CD14-positive monocyte (primary cell): ENCODE measurements at regions not wholly inside any gene's neighbourhood (a gene's known extent, or its start where the extent isn't known, plus 50 kb on each side); places are given as distances from the start of the nearest gene placed in this dataset.

Experiments used
- DNase-seq, 3 donors: peaks; one replicate each; pipeline ENCODE4 v3.0.0-alpha.2; 2011 to 2022
- H2AFZ ChIP-seq: 2 replicates; pipeline ENCODE4 v1.6.0; 2012; ENCODE audit warnings: mild to moderate bottlenecking, low read depth, low read length, inconsistent platforms; ENCODE audit not compliant: insufficient read depth, poor library complexity, severe bottlenecking
- H3K27ac ChIP-seq, 2 donors: 1 replicate in 1 of 2; 2 replicates in 1 of 2; pipeline ENCODE4 v1.5.1; 2012 to 2013; ENCODE audit warnings: low read length in 2 of 2, control low read depth in 1 of 2, inconsistent platforms in 1 of 2, low read depth in 1 of 2, mild to moderate bottlenecking in 1 of 2
- H3K27me3 ChIP-seq, 2 donors: one replicate each; pipeline versions ENCODE4 v1.6.0 to v1.6.1; 2011 to 2013; ENCODE audit warnings: low read length in 2 of 2; ENCODE audit not compliant: control insufficient read depth in 2 of 2, insufficient read depth in 2 of 2
- H3K36me3 ChIP-seq, 2 donors: replicated peaks in 1 of 2; 1 replicate in 1 of 2; 2 replicates in 1 of 2; pipeline versions ENCODE4 v1.5.1 to v1.6.1; 2012 to 2013; ENCODE audit warnings: low read length in 2 of 2, control low read depth in 1 of 2, inconsistent platforms in 1 of 2, mild to moderate bottlenecking in 1 of 2; ENCODE audit not compliant: insufficient read depth in 2 of 2, control insufficient read depth in 1 of 2
- H3K4me1 ChIP-seq, 2 donors: 1 replicate in 1 of 2; 2 replicates in 1 of 2; pipeline versions ENCODE4 v1.5.1 to v1.6.1; 2012 to 2013; ENCODE audit warnings: low read length in 2 of 2, control low read depth in 1 of 2, inconsistent platforms in 1 of 2, mild to moderate bottlenecking in 1 of 2, moderate library complexity in 1 of 2; ENCODE audit not compliant: insufficient read depth in 2 of 2, control insufficient read depth in 1 of 2
- H3K4me2 ChIP-seq: replicated peaks from 2 replicates; pipeline ENCODE3; 2012; ENCODE audit warnings: low read length, moderate library complexity, mild to moderate bottlenecking; ENCODE audit not compliant: poor library complexity, severe bottlenecking; ENCODE audit errors: extremely low read depth
- H3K4me3 ChIP-seq, 3 experiments: fragments of 200-600 bp in 1 of 3; sonication (generic) in 1 of 3; replicated peaks in 1 of 3; 1 replicate in 2 of 3; 2 replicates in 1 of 3; pipeline ENCODE4 v1.5.1; 2011 to 2013; ENCODE audit warnings: low read length in 3 of 3, mild to moderate bottlenecking in 3 of 3, control low read depth in 2 of 3, low read depth in 2 of 3, inconsistent platforms in 1 of 3, moderate library complexity in 1 of 3
- H3K79me2 ChIP-seq: 2 replicates; pipeline ENCODE4 v1.6.0; 2012; ENCODE audit warnings: mild to moderate bottlenecking, control low read depth, inconsistent platforms, low read length, moderate library complexity; ENCODE audit not compliant: insufficient read depth
- H3K9ac ChIP-seq: 2 replicates; pipeline ENCODE4 v1.6.0; 2017; ENCODE audit warnings: low read length, mild to moderate bottlenecking; ENCODE audit not compliant: insufficient read depth, poor library complexity, severe bottlenecking
- H3K9me3 ChIP-seq, 2 donors: replicated peaks in 1 of 2; 1 replicate in 1 of 2; 2 replicates in 1 of 2; pipeline versions ENCODE4 v1.5.1 to v1.6.1; 2012 to 2013; ENCODE audit warnings: low read length in 2 of 2, control low read depth in 1 of 2; ENCODE audit not compliant: control insufficient read depth in 1 of 2, insufficient read depth in 1 of 2
- H4K20me1 ChIP-seq: 2 replicates; pipeline ENCODE4 v1.6.0; 2012; ENCODE audit warnings: mild to moderate bottlenecking, low read length, control low read depth, moderate library complexity; ENCODE audit not compliant: insufficient read depth
- H3K27ac Mint-ChIP-seq, 7 donors: one replicate each; pipeline ENCODE4 v1.8.0; 2020; ENCODE audit warnings: mild to moderate bottlenecking in 7 of 7, mixed read lengths in 7 of 7, moderate library complexity in 6 of 7, inconsistent platforms in 2 of 7
- H3K27me3 Mint-ChIP-seq, 3 donors: one replicate each; pipeline ENCODE4 v1.8.0; 2021 to 2022; ENCODE audit warnings: low read depth in 3 of 3, mild to moderate bottlenecking in 3 of 3, mixed read lengths in 3 of 3, moderate library complexity in 3 of 3, inconsistent platforms in 1 of 3
- H3K36me3 Mint-ChIP-seq, 2 donors: one replicate each; pipeline ENCODE4 v1.8.0; 2020; ENCODE audit warnings: mixed read lengths in 2 of 2, inconsistent platforms in 1 of 2, mild to moderate bottlenecking in 1 of 2
- H3K4me1 Mint-ChIP-seq: one replicate; pipeline ENCODE4 v1.8.0; 2020; ENCODE audit warnings: mild to moderate bottlenecking, mixed read lengths
- H3K4me3 Mint-ChIP-seq, 2 donors: one replicate each; pipeline ENCODE4 v1.8.0; 2020; ENCODE audit warnings: mild to moderate bottlenecking in 2 of 2, mixed read lengths in 2 of 2, moderate library complexity in 1 of 2
- H3K9me3 Mint-ChIP-seq, 7 donors: one replicate each; pipeline ENCODE4 v1.8.0; 2020 to 2022; ENCODE audit warnings: mixed read lengths in 7 of 7, mild to moderate bottlenecking in 6 of 7, moderate library complexity in 6 of 7, inconsistent platforms in 2 of 7
- CTCF ChIP-seq: fragments of 200-600 bp; IDR thresholded peaks from one replicate; pipeline ENCODE4 v1.8.0; 2022; ENCODE audit warnings: antibody characterized with exemption, mild to moderate bottlenecking
- WGBS: methylation state at CpG from one replicate; pipeline ENCODE4 v1.1.5; 2013; ENCODE audit warnings: missing lambda C conversion rate; ENCODE audit not compliant: insufficient coverage; 5-methylcytosine and 5-hydroxymethylcytosine counted together
- intact Hi-C, 2 donors: fragments of 100-400 bp; cut with micrococcal nuclease; formaldehyde crosslinking; loops; one replicate each; pipeline versions ENCODE4 v1.15.0 to v1.15.1; 2023

- H3K4me3 Mint-ChIP-seq = no peak overlapping the region
- H3K9me3 ChIP-seq = peaks cover 0 to 12% of the 10 kb centered on the region in 2 donors
- peaks cover 0 to 7% (median 1%) of the 10 kb centered on the region in 3 donors for H3K27me3 Mint-ChIP-seq
- TF ChIP-seq CTCF = no peak
- no peak overlapping the region for H3K27ac ChIP-seq
- peaks cover 0 to 21% (median 6%) of the 10 kb centered on the region in 7 donors for H3K9me3 Mint-ChIP-seq
- no peak overlapping the region for H3K27ac Mint-ChIP-seq
- intact Hi-C loops = no loop called here
- H3K79me2 ChIP-seq = no peaks in the 10 kb centered on the region
- H4K20me1 ChIP-seq = no peaks in the 10 kb centered on the region
- H2AFZ ChIP-seq = no peak overlapping the region
- 86% methylated on average over 2 of the region's 4 CpGs for WGBS
- H3K4me1 Mint-ChIP-seq = no peaks in the 10 kb centered on the region
- H3K4me3 ChIP-seq = no peak overlapping the region
- no peaks in the 10 kb centered on the region for H3K27me3 ChIP-seq
- no peaks in the 10 kb centered on the region for H3K4me1 ChIP-seq
- H3K36me3 ChIP-seq = no peaks in the 10 kb centered on the region
- no peak overlapping the region for H3K4me2 ChIP-seq
- H3K9ac ChIP-seq = no peak overlapping the region
- DNase-seq = no peak
- no peaks in the 10 kb centered on the region for H3K36me3 Mint-ChIP-seq
Observed at GRCh38 chr10:130458509-130458908, 322.3 kb downstream of the GLRX3 start.

- Histone ChIP-seq H3K9ac (no peak overlapping the region), H3K27me3 (no peaks in the 10 kb centered on the region), H3K79me2 (no peaks in the 10 kb centered on the region), H3K4me2 (no peak overlapping the region), H3K4me3 (no peak overlapping the region), H3K4me1 (no peaks in the 10 kb centered on the region), H3K36me3 (no peaks in the 10 kb centered on the region), H3K9me3 (peaks cover 0 to 12% of the 10 kb centered on the region in 2 donors), H3K27ac (no peak overlapping the region), H4K20me1 (no peaks in the 10 kb centered on the region), H2AFZ (no peak overlapping the region)
- Mint-ChIP-seq H3K4me1 (no peaks in the 10 kb centered on the region), H3K4me3 (no peak overlapping the region), H3K36me3 (no peaks in the 10 kb centered on the region), H3K27ac (no peak overlapping the region), H3K9me3 (peaks cover 2 to 26% (median 10%) of the 10 kb centered on the region in 7 donors), H3K27me3 (peaks cover 0 to 7% (median 1%) of the 10 kb centered on the region in 3 donors)
- TF ChIP-seq CTCF = no peak
- DNase-seq = no peak
- intact Hi-C loops = no loop called here
- no CpG with 5 or more reads among the region's 4 CpGs for WGBS
Observed at GRCh38 chr10:130459011-130459410, 322.8 kb downstream of the GLRX3 start.
